GM18508 (cell line): ENCODE measurements at regions not wholly inside any gene's neighbourhood (a gene's known extent, or its start where the extent isn't known, plus 50 kb on each side); places are given as distances from the start of the nearest gene placed in this dataset.

Source experiments
- ATAC-seq: cut with Tn5 transposase; IDR thresholded peaks from one replicate; pipeline ENCODE4 v1.9.1; 2021; ENCODE audit warnings: moderate number of reproducible peaks; ENCODE audit not compliant: insufficient read depth, unreplicated experiment

DNA sequence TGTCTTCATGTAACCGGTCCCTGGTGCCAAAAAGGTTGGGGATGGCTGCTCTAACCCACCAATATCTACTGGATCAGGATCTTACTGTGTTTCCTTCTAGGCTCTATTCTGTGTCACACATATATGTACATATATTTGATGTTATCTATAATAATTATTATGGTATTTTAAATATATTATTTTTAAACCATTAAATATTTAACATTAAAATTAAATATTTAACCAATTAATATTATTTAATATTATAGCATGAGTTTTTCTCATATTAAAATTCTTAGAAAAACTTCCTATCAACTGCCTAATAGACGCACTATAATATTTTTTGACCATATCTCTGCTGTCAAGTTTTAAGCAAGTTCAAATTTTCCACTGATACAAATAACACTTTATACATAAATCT, 196.9 kb upstream of the PLET1 start:
- ATAC-seq, result no peak

DNA sequence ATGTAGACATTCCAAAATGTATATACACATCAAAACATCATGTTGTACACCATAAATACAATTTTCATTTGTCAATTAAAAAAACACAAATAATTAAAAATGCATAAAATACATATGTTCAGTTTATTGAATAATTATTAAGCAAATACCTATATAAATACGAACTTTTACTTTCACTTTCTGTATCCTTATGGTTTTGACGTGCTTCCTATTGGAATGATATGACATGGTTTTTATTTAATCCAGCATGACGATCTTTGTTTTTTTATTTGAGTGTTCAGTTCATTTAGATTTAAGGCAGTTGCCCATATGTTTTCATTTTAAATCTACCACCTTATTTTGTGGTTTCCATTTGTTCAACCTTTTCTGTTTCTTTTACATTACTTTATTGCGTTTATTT, 198.3 kb upstream of the PLET1 start:
- ATAC-seq, result no peak

DNA sequence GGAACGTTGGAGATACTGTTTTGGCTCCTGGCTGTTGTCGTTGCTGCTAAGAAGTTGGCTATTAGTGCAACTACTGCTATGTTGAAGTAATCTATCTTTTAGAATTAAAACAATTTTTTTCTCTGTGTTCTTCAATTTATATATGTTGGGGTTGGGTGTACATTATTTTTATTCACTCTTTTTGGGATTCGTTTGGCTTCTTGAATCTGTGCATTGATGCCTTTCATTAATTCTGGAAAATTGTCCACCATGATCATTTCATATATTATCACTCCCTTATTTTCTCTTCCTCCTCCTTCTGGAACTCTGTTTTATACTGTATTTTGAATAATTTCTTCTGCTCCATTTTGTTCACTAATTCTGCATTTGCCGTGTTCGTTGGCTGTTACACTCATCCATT, 199.5 kb upstream of the PLET1 start:
- ATAC-seq, result no peak

DNA sequence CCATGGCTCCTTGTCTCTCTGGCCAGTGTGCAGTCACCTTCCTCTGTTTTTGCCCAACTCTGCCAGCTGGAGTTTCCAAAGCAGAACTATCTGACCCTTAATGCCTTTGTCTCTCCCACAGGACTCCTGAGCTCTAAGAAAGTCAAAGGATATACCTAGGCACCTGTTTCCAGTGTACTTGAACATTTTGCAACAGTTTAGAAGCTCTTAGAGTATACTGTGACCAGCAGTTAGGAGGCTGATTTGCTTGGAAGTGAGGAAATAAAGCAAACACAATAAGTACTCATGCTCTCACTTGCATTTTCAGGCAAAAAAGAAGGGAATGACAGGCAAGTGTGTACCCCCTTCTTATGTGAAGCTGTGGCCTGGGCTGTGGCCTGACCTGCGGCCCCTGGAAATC, 204.3 kb upstream of the PLET1 start:
- no peak for ATAC-seq

DNA sequence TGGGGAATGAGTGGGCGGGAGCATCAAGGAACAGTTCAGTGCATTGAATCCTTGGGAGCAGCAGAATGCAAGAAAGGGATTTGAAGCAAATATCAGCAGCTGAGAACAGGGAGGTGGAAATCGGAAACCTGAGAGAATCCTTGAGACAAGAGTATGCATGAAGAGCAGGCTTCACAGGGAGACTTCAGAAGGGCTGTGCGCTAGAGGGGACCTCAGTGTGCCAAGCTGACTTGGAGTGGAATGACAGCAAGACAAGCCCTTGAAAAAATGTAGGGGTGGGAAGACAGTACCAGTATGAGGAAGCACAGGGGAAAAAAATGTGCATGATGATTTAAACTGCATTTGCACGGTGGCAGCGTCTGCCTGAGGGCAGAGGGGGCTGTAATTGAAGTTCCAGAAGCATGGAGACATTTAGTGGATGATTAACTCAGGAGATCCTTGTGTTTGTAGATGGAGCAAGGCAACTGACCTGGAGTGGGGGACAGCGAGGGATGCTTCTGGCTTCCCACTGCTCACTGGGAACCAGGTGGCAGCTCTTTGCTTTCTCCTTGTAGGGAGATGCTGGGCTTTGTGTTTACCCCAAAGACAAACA, 204.9 kb upstream of the PLET1 start:
- no peak for ATAC-seq

DNA sequence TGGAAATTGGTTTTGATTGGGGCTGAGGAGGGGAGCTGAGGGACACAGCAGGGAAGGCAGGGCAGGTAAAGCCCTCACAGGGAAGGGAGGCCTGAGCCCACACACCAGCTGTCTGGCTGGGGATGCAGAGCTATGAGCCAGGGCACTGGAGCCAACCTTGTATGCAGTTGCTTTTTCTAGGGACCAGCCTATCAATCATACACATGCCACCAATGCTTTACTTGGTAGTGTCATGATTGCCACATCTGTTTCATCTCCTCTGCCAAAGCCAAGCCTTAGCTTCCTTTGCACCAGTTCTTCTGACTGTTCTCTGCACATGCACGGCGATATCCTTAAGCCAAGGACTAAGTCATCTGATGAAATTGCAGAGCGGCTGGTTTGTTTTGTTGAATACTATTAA, 207.1 kb upstream of the PLET1 start:
- no peak for ATAC-seq

DNA sequence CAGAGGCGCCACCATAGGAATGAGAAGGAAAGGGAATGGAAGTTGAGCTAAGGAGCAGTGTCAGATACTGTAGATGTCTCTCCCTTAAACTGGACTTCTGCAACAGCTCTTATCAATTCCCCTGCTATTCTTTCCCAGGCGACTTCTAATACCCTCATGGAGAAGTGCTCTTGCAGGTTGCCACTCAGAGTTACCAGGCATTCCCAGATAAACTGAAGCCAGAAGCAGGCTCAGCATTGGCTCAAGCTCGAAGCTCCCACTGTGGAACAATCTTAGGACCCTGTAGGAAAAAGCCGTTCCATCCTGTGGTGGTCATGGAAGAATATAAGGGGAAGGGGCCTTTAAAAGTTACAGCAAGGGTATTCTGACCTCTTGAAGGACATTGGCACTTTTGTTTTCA, 208.7 kb upstream of the PLET1 start:
- no peak for ATAC-seq

DNA sequence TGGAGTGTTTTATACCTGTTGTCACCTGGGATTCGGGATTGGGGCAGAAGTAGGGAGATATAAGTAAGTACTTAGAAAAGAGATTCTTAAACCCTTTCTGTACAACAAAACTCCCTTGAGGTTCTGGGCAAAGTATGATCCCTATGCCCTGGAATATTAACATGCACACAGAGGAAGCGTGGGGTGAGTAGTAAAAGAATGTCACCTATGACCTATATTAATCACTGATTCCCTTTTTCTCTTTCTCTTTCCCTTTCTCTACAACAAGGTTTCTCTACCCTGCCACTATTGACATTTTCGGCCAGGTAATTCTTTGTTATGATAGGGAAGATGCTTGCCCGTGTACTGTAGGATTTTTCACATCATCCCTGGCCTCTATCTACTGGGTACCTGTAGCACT, 209.7 kb upstream of the PLET1 start:
- ATAC-seq, result no peak

DNA sequence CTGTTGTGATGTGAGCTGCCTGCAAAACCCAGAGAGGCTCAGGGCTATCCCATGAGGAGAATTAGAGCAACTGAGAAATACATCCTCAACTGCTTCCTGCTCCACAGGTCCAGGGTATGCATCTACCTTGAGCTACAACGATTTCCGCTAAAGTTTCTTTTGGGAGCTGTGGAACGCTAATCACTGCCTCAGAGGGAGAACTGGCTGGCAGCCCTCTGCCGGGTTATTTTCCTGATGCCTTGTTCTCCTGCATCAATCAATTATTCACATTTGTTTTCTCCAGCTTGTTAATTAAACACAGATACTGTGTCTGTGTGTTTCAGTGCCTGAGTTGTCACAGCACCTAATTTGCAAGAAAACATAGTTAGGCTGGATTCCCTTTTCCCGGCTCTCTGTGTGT, 211.1 kb upstream of the PLET1 start:
- no peak for ATAC-seq

DNA sequence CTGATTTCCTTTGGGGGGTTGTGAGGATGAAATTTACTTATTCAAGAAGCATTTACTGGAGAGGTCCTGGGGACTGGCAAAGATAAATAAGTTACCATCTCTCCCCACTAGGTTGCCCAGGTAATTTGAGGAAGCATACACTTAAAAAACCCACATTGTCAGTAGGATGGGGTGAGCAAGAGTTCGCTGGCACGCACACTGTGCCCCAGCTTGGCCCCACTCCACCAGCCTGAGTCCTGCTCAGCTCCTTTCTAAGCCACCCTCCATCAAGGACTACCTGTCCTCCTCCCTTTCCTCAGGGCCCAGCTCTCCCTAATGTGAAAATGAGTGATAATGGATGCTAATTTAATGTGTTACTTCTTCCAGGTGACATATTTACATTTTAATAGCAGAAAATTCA, 216.5 kb upstream of the PLET1 start:
- ATAC-seq, result no peak

DNA sequence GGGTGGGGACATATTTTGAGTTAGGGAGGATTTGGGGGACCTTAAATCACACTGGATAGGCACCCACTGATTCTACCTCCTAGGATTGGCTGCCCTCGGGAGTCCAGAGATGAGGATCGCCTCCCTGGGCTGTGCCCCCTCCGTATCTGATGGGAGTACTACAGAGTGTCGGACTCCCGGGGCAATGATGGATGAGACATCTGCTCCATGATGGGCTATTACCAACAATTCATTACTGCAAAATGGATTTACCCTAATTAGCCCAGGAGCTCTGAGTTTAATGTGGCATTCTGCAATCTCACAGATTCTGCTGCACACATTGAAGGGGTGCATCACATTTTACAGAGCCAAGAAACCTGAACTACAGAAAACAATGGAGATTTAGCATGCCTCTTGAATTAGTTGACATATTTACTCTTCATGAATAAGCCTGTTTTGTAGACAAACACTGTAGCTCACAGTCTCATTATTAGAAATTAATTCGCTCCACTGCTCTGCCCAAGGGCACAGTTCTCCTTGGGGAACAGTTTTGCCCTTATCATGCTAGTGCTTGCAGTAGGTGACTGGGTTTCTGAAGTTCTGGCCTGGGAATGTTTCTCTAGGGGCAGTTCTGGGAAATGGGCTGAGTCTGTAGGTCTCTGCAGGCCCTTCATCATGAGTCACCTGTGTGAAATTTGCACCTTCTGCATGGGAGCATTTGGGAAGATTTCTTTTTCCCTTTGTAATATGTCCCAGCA, 217.1 kb upstream of the PLET1 start:
- ATAC-seq, result no peak

DNA sequence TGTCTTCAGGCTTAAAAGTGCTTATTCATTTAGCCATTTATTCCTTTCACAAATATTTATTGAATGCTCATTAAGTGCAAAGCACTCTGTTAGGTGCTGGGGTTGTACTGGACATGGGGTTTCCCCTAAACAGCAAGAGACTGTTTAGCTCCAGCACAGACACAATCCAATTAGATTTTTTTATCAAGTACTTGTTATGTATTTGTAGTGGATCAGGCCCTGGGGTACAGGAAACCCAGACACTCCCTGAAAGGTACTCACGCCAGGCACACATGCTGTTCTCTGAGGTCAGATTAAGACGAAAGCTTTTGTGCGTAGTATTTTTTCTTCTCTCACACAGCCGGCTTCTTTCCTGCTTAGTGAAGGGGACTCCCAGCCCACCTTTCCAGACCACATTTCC, 218.1 kb upstream of the PLET1 start:
- no peak for ATAC-seq

DNA sequence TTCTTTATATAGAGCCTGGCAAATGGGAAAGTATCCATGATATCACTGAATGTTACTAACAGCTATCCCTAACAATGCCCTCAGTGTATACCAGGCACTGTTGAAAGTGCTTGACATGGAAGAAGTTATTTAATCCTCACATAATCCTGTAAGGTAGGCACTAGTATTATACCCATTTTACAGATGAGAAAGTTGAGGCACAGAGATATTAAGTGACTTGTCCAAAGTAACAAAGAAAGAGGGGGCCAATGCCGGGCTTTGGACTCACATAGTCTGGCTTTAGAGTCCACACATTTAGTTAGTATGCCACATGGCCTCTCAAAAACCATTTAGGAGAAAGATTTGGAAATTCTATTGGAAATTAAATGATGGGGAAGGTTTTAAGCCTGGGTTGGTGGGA, 220.8 kb upstream of the PLET1 start:
- ATAC-seq, result no peak

DNA sequence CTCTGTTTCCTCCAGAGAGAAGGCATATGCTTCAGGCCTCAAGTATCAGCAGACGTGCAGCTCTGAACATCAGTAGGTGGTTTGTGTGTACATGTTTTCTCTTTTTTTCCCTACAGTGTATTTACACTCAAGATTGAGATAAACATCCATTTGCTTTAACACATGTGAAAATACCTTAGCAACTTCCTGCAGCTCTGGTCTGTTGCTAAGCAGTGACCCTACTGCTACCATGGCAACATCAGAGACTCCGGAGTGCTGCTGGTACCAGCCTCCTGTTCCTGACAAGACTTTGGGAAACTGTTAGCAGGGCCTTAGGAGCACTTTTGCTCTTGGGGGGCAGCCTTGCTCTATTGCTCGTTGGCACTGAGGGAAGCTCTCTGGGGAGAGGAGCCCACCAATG, 221.2 kb upstream of the PLET1 start:
- no peak for ATAC-seq

DNA sequence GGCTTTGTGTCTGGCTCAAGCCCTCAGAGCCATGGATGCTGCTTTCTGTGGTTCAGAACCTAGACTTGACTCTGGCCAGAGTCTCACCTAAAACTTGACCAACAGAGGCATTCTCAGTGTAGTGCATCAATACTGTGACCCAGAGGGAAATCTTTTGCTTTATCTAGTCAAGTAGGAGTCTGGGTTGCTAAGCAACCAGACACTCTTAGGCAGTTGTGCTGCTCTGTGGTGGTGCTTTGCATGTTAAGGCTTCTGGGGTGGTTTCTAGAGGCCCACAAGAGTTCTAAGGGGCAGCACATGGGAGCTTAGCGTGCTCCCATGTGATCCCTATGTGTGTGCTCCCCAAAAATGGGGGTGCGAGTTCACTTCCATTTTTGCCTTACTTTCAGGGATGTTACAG, 224.6 kb upstream of the PLET1 start:
- no peak for ATAC-seq

DNA sequence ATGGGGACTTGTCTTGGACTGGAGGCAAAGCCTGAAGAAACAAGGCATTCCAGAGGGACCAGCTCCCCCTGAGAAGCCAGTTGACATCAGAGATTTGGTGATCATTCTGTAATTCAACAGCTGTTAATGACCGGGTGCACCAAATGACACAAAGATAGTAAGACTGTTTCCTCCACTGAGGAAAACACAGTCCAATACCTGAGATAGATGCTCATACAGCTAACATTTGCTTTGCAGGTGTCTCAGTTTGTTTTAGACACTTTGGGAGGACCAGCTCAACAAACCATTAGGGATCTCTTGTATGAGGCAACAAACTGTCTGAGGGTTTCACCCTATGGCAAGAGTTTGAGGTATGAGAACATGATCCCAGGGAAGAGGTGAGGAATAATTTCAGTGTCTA, 237.2 kb upstream of the PLET1 start:
- no peak for ATAC-seq

DNA sequence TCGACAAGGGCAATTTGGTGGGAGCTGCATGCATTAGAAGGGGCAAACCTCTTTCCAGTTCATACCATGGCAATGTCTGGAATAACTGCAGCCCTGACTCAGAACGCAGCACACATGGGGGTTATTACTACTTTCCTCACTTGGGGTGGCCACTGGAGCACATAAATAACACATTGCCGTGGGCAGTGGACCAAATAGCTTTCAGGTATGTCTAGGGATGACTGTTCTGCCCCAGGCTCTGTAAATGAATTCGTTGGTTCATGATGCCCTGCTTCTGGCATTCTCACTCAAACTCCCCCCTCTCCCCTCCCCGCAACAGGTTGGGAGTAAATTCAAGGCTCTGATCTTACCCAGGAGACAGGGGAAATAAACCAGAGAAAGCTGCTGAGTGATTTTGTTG, 238.0 kb upstream of the PLET1 start:
- ATAC-seq, result no peak

DNA sequence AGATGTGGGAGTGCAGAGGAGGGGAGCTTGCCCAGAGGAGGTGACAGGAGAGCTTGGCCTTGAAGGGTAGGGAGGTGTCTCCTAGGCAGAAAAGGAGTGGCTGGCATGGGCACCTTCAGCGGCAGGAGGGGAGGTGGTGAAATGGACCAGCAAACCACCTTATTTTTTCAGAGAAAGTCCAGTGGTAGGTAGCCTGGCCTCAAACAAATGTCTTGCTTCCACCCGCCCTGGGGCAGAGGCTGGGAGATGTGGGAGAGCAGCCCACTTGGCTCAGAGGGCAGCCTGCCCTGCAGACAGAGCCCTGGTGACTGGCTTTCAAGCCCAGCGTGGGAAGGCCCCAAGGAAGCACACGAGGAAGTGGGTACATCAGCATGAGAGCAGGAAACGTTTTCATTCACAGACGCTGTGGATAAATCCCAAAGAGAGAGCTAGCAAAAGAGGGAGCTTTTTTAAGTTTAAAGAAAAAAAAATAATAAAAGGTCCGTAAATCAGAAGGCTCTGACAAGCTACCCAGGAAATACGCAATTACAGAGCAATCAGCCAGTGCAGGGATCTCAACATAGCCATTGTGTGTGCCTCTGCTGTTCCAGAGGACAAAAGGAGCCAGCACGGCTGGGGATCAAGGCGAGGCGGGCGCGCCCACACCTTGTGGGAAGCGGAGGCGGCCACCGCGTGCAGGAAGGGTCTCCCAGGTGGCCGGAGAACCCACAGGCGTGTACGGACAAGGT, 238.7 kb upstream of the PLET1 start:
- ATAC-seq, result no peak

DNA sequence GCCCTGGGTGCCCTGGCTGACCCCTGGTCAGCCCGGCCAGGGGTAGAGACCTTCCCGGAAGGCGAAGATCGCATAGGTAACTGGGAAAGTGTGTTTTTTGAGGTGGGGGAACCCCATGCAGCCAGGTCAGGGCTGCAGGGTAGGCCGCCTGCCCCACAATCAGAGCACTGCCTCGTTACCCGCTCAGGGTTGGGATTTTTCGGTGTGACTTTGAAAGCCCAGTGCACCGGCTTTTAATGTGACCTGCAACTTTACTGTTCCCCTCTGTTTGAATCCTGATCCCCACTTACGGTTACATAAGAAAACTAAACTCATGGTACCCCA, 239.2 kb upstream of the PLET1 start:
- no peak for ATAC-seq

DNA sequence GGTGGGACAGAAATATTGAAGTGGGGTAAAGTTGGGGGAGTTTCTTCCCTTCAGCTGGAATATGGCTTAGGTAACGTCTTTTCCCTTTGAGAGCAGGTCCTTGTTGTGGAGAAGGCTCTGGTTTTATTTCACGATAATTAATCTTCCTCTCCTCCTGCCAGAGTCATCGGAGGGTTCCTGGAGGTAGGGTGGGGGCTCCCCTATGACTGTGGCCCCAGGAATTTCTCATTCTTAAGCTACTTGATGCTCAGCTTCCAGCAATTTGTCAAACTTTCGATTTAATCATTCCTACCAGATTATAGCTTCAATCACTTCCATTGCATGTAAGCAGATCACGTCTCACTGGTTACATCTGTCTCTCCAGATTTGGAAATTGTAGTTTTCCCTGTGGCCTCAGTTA, 242.8 kb upstream of the PLET1 start:
- ATAC-seq, result no peak

DNA sequence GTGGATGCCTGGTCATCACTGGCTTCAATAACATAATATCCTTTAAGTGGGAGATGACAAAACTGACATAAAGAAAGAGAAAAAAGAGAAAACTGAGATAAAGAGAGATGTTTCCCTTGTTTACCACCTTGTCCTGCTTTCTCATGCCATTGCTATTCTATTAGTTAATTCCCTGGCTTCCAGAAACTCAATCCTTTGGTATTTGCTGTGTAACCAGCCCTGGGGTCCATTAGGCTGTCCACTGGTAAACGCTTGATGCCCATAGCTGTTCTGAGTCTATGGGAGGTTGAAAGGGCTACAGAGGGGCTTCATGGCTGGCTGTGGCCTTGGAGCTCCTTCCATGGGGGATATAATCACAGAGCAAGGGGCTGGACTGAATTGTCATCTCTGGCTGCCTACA, 243.4 kb upstream of the PLET1 start:
- no peak for ATAC-seq

DNA sequence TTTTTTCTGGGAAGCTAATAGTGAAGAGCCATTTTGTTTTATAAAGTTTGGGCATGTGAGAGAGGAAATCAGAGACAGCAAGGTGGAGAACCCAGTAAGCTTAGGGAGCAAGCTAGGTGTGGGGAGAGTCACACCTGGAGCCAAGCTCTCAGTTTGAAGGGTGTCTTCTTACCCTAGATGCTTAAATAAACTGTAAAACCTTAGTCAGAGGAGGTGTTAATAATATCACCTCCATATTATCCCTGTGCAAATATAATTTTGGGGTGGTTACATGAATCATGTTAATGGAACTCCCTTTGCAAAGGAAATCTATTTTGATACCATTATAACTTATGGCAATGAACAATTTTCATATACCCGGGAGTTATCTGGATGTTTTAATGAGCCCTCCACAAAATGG, 246.2 kb upstream of the PLET1 start:
- ATAC-seq, result no peak
